ENCODE measurements at regions not wholly inside any gene's neighbourhood (a gene's known extent, or its start where the extent isn't known, plus 50 kb on each side); places are given as distances from the start of the nearest gene placed in this dataset.

DNA sequence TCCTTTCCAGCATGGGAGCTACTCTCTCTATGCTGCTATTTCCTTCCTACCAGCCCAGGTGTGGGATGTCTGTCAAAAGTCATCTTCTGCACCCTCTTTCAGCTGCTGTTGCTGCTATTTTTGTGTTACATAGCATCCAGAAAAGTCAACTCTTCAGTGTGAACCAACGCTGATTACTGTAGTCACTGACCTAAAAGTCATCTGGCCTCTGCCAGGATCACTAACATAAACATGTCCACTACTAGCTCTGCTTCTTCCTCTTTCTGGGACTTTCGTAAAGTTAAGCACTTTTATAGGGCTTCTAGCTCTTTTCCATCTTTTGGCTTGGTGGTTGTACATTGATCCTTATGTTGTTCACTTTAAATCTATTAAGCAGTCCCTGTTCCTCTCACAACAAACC lies 90.2 kb upstream of the CARD18 start:
- TF ChIP-seq POLR2AphosphoS5 (IDR thresholded peaks at IDR 0.05; ENCODE audit: low read depth, low read length): no peak
- TF ChIP-seq, protein P1, sequence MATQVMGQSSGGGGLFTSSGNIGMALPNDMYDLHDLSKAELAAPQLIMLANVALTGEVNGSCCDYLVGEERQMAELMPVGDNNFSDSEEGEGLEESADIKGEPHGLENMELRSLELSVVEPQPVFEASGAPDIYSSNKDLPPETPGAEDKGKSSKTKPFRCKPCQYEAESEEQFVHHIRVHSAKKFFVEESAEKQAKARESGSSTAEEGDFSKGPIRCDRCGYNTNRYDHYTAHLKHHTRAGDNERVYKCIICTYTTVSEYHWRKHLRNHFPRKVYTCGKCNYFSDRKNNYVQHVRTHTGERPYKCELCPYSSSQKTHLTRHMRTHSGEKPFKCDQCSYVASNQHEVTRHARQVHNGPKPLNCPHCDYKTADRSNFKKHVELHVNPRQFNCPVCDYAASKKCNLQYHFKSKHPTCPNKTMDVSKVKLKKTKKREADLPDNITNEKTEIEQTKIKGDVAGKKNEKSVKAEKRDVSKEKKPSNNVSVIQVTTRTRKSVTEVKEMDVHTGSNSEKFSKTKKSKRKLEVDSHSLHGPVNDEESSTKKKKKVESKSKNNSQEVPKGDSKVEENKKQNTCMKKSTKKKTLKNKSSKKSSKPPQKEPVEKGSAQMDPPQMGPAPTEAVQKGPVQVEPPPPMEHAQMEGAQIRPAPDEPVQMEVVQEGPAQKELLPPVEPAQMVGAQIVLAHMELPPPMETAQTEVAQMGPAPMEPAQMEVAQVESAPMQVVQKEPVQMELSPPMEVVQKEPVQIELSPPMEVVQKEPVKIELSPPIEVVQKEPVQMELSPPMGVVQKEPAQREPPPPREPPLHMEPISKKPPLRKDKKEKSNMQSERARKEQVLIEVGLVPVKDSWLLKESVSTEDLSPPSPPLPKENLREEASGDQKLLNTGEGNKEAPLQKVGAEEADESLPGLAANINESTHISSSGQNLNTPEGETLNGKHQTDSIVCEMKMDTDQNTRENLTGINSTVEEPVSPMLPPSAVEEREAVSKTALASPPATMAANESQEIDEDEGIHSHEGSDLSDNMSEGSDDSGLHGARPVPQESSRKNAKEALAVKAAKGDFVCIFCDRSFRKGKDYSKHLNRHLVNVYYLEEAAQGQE (IDR thresholded peaks at IDR 0.05; ENCODE audit: insufficient read depth in 1 of 2, low read depth in 2 of 2, low read length in 2 of 2): no peak

All from PFSK-1 (cell line).